ENCODE measurements at regions not wholly inside any gene's neighbourhood (a gene's known extent, or its start where the extent isn't known, plus 50 kb on each side); places are given as distances from the start of the nearest gene placed in this dataset.

DNA sequence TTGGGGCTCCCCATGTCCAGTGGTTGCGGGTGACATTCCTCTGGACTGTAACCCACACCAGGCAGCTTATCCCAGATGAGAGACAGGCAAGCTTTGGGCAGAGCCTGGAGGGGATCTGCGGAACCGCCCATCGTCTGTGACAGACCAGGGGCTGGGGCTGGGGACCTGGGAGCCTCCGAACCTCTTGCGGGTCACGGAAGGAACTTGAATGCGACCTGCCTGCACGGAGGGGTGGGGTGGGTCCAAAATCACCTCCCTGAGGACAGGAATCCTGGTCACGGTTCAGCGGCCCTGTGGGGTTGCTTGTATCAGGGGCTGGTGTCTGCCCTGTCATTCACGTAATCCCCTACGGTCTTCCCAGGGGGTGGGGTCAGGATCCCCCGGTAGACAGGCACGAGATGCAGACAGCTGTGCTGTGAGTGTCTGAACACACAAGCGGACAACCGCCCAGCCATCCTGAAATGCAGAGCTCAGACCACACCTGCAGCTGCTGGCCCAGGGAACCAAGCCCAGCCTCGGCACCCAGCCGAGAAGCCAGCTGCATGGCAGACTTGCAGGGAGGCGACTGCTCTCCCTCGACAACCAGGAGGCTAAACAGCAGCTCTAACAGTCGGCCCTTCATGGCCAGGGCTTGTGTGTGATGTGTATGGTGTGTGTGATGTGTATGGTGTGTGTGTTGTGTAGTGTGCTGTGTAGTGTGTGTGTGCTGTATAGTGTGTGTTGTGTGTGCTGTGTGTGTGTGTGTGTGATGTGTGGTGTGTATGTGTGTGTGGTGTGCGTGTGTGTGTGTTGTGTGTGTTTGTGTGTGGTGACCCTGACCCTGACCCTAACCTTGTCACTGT lies 105.9 kb upstream of the ADRA2C start:
- Histone ChIP-seq H3K9ac (ENCODE audit: insufficient read depth in 1 of 2, low read length in 2 of 2) (no peak overlapping the region), H3K9me3 (ENCODE audit: control insufficient read depth in 4 of 4, insufficient read depth in 3 of 4, low read length in 3 of 4) (peaks cover 0 to 9% (median 0%) of the 10 kb centered on the region in 4 donors), H3K36me3 (ENCODE audit: control insufficient read depth in 4 of 4, insufficient read depth in 4 of 4, low read length in 4 of 4) (no peaks in the 10 kb centered on the region), H3K27me3 (ENCODE audit: control insufficient read depth in 3 of 3, insufficient read depth in 3 of 3, low read length in 2 of 3) (peaks cover 0 to 14% (median 13%) of the 10 kb centered on the region in 3 donors), H3K4me1 (ENCODE audit: control insufficient read depth in 5 of 5, insufficient read depth in 5 of 5, low read length in 5 of 5) (peaks cover 0 to 7% (median 0%) of the 10 kb centered on the region in 5 donors), H3K4me3 (no peak overlapping the region), H3K27ac (ENCODE audit: low read depth in 1 of 2, low read length in 1 of 2) (no peak overlapping the region)
- DNase-seq: peak; percentile 15 to 38 (median 36)
- WGBS, 2 donors: 58 to 61% methylated on average over 23 of the region's 23 CpGs
- TF ChIP-seq, protein P1, sequence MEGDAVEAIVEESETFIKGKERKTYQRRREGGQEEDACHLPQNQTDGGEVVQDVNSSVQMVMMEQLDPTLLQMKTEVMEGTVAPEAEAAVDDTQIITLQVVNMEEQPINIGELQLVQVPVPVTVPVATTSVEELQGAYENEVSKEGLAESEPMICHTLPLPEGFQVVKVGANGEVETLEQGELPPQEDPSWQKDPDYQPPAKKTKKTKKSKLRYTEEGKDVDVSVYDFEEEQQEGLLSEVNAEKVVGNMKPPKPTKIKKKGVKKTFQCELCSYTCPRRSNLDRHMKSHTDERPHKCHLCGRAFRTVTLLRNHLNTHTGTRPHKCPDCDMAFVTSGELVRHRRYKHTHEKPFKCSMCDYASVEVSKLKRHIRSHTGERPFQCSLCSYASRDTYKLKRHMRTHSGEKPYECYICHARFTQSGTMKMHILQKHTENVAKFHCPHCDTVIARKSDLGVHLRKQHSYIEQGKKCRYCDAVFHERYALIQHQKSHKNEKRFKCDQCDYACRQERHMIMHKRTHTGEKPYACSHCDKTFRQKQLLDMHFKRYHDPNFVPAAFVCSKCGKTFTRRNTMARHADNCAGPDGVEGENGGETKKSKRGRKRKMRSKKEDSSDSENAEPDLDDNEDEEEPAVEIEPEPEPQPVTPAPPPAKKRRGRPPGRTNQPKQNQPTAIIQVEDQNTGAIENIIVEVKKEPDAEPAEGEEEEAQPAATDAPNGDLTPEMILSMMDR (IDR thresholded peaks at IDR 0.05; ENCODE audit: control extremely low read depth, extremely low read depth): no peak
- no peak for ATAC-seq (ENCODE audit: insufficient read depth, low FRiP score)

DNA sequence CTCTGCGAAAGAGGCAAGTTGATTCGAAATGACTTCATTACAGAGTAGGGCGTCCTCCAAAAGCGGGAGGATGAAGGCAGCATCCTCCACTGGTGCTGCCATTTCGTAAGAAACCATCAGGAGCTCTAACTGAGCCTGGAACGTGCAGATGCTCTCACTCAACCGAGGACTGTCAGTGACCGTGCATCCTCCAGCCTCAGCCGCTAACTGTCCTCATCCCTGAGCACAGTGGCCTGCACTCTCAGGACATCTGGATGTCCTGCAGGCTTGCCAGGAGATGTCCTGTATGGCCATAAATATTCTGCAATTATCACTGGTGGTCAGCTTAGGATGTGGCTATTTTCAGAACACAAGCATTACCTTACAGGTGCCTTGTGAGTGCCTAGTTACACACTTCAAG lies 107.1 kb upstream of the ADRA2C start:
- WGBS, 2 donors: 83 to 84% methylated on average over 9 of the region's 9 CpGs
- Histone ChIP-seq H3K4me3 (no peak overlapping the region), H3K36me3 (ENCODE audit: control insufficient read depth in 4 of 4, insufficient read depth in 4 of 4, low read length in 4 of 4) (no peaks in the 10 kb centered on the region), H3K9ac (ENCODE audit: insufficient read depth in 1 of 2, low read length in 2 of 2) (no peak overlapping the region), H3K4me1 (ENCODE audit: control insufficient read depth in 5 of 5, insufficient read depth in 5 of 5, low read length in 5 of 5) (peaks cover 0 to 7% (median 0%) of the 10 kb centered on the region in 5 donors), H3K9me3 (ENCODE audit: control insufficient read depth in 4 of 4, insufficient read depth in 3 of 4, low read length in 3 of 4) (peaks cover 0 to 9% (median 0%) of the 10 kb centered on the region in 4 donors), H3K27ac (ENCODE audit: low read depth in 1 of 2, low read length in 1 of 2) (no peak overlapping the region), H3K27me3 (ENCODE audit: control insufficient read depth in 3 of 3, insufficient read depth in 3 of 3, low read length in 2 of 3) (peaks cover 0 to 13% (median 13%) of the 10 kb centered on the region in 3 donors)
- TF ChIP-seq, protein P1 (IDR thresholded peaks at IDR 0.05; ENCODE audit: control extremely low read depth, extremely low read depth): no peak
- ATAC-seq (ENCODE audit: insufficient read depth, low FRiP score) (no peak), DNase-seq (no peak)

DNA sequence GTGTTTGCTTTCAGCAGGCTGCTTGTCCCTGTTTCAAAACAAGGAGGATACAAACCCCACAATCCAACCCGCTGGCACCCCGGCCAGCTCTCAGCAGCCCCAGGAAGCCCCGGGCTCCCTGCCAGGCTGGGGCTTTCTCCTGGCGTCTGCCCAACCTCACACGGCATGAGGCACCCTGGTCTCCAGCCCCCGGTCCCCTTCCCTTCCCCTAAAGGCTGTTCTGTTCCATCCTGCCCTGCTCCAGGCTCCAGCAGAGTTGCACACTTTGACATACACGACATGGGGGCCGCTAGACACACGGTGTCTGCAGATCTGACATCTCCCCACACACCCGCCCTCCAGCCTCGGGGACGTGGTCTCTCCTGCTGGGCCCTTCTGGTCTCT lies 107.7 kb upstream of the ADRA2C start:
- H3K4me1 ChIP-seq (ENCODE audit: control insufficient read depth in 5 of 5, insufficient read depth in 5 of 5, low read length in 5 of 5): peaks cover 0 to 7% (median 0%) of the 10 kb centered on the region in 5 donors
- WGBS, 2 donors: 46 to 63% methylated on average over 12 of the region's 12 CpGs
- DNase-seq (no peak), ATAC-seq (ENCODE audit: insufficient read depth, low FRiP score) (no peak)
- H3K27me3 ChIP-seq (ENCODE audit: control insufficient read depth in 3 of 3, insufficient read depth in 3 of 3, low read length in 2 of 3): peaks cover 0 to 13% (median 13%) of the 10 kb centered on the region in 3 donors
- H3K4me3 ChIP-seq: no peak overlapping the region
- no peaks in the 10 kb centered on the region for H3K36me3 ChIP-seq (ENCODE audit: control insufficient read depth in 4 of 4, insufficient read depth in 4 of 4, low read length in 4 of 4)
- H3K27ac ChIP-seq (ENCODE audit: low read depth in 1 of 2, low read length in 1 of 2): no peak overlapping the region
- no peak overlapping the region for H3K9ac ChIP-seq (ENCODE audit: insufficient read depth in 1 of 2, low read length in 2 of 2)
- peaks cover 0 to 9% (median 0%) of the 10 kb centered on the region in 4 donors for H3K9me3 ChIP-seq (ENCODE audit: control insufficient read depth in 4 of 4, insufficient read depth in 3 of 4, low read length in 3 of 4)
- TF ChIP-seq, protein P1 (IDR thresholded peaks at IDR 0.05; ENCODE audit: control extremely low read depth, extremely low read depth): no peak
